ENCODE measurements at regions not wholly inside any gene's neighbourhood (a gene's known extent, or its start where the extent isn't known, plus 50 kb on each side); places are given as distances from the start of the nearest gene placed in this dataset.

- H3K4me3 ChIP-seq (replicated peaks in 1 of 2; ENCODE audit: low read depth in 1 of 2, low read length in 2 of 2): no peak overlapping the region
- RAD21 ChIA-PET (ENCODE audit: low non-redundant PET in 1 of 2, low total read pairs in 2 of 2, uncharacterized antibody in 2 of 2, unreplicated experiment in 2 of 2): no interaction called here
- CTCF ChIA-PET: no interaction called here
- H3K9ac ChIP-seq (ENCODE audit: low read length): no peak overlapping the region
- no peaks in the 10 kb centered on the region for H3K9me3 ChIP-seq (ENCODE audit: control insufficient read depth in 1 of 2, insufficient read depth in 1 of 2, low read depth in 1 of 2, low read length in 2 of 2)
- no peak overlapping the region for H2AFZ ChIP-seq (ENCODE audit: low read depth, low read length, poor library complexity, severe bottlenecking)
- TF ChIP-seq, protein P1, sequence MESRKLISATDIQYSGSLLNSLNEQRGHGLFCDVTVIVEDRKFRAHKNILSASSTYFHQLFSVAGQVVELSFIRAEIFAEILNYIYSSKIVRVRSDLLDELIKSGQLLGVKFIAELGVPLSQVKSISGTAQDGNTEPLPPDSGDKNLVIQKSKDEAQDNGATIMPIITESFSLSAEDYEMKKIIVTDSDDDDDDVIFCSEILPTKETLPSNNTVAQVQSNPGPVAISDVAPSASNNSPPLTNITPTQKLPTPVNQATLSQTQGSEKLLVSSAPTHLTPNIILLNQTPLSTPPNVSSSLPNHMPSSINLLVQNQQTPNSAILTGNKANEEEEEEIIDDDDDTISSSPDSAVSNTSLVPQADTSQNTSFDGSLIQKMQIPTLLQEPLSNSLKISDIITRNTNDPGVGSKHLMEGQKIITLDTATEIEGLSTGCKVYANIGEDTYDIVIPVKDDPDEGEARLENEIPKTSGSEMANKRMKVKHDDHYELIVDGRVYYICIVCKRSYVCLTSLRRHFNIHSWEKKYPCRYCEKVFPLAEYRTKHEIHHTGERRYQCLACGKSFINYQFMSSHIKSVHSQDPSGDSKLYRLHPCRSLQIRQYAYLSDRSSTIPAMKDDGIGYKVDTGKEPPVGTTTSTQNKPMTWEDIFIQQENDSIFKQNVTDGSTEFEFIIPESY (IDR thresholded peaks at IDR 0.05; ENCODE audit: extremely low read depth, insufficient replicate concordance, low read length): no peak
- TF ChIP-seq SRF (IDR thresholded peaks at IDR 0.05; ENCODE audit: low read depth) (no peak), CEBPB (IDR thresholded peaks at IDR 0.05; ENCODE audit: low read depth) (no peak), EGR1 (IDR thresholded peaks at IDR 0.05; ENCODE audit: low read depth) (no peak), TCF7L2 (IDR thresholded peaks at IDR 0.05; ENCODE audit: borderline replicate concordance, extremely low read depth, insufficient read depth, insufficient read length) (no peak), ZNF274 (IDR thresholded peaks at IDR 0.05; ENCODE audit: low read depth, low read length) (no peak), POLR2A (IDR thresholded peaks at IDR 0.05; ENCODE audit: borderline replicate concordance, extremely low read depth, insufficient read depth, insufficient read length) (no peak), JUND (IDR thresholded peaks at IDR 0.05) (no peak), FOSL1 (IDR thresholded peaks at IDR 0.05; ENCODE audit: low read depth) (no peak), RAD21 (IDR thresholded peaks at IDR 0.05; ENCODE audit: low read depth) (no peak), ELF1 (IDR thresholded peaks at IDR 0.05; ENCODE audit: borderline replicate concordance, low read depth) (no peak)
- TF ChIP-seq, protein P2, sequence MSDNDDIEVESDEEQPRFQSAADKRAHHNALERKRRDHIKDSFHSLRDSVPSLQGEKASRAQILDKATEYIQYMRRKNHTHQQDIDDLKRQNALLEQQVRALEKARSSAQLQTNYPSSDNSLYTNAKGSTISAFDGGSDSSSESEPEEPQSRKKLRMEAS (IDR thresholded peaks at IDR 0.05): no peak
- BruUV-seq (replicated peaks): no TSS peak
- no peaks in the 10 kb centered on the region for H4K20me1 ChIP-seq (ENCODE audit: insufficient read depth)
- ATAC-seq (no peak), DNase-seq (ENCODE audit: low read depth, low spot score) (no peak)
- H3K27me3 ChIP-seq (ENCODE audit: insufficient read depth, low read length): peaks cover 17% of the 10 kb centered on the region; the same call in 1 of the 2 replicates
- no peak overlapping the region for H3K27ac ChIP-seq (ENCODE audit: low read depth, low read length)
- H3K36me3 ChIP-seq (ENCODE audit: control insufficient read depth in 1 of 2, insufficient read depth in 2 of 2, low read length in 2 of 2): no peaks in the 10 kb centered on the region
- no peak overlapping the region for H3K4me2 ChIP-seq (ENCODE audit: low read length)
- POLR2A ChIA-PET: no interaction called here
- H3K9me2 ChIP-seq (ENCODE audit: insufficient read depth): no peaks in the 10 kb centered on the region
- H3K4me1 ChIP-seq (ENCODE audit: control insufficient read depth in 1 of 2, insufficient read depth in 2 of 2, low read length in 2 of 2): no peaks in the 10 kb centered on the region
- intact Hi-C loops (cut with micrococcal nuclease): no loop called here
- no peaks in the 10 kb centered on the region for H3K79me2 ChIP-seq (ENCODE audit: insufficient read depth, low read length)
Measured at GRCh38 chr13:112250788-112251445, 125.2 kb upstream of the SPACA7 start.
